Neural progenitor cell (in vitro differentiated cells): ENCODE measurements at regions not wholly inside any gene's neighbourhood (a gene's known extent, or its start where the extent isn't known, plus 50 kb on each side); places are given as distances from the start of the nearest gene placed in this dataset.

Source experiments
- DNase-seq: peaks from one replicate; pipeline ENCODE4 v3.0.0-alpha.2; 2016; ENCODE audit warnings: low spot score
- H2AFZ ChIP-seq: fragments of 200-600 bp; sonication (generic); replicated peaks from 2 replicates; pipeline ENCODE4 v1.6.1; 2016; ENCODE audit warnings: antibody characterized with exemption
- H3F3A ChIP-seq: fragments of 200-600 bp; sonication (generic); 2 replicates; pipeline ENCODE4 v1.6.1; 2016; ENCODE audit warnings: antibody characterized with exemption, low read depth
- H3K27ac ChIP-seq: fragments of 200-600 bp; sonication (generic); 2 replicates; pipeline ENCODE4 v1.5.1; 2016; ENCODE audit warnings: mild to moderate bottlenecking
- H3K27me3 ChIP-seq: fragments of 200-600 bp; sonication (generic); 2 replicates; pipeline ENCODE4 v1.6.1; 2016; ENCODE audit warnings: mild to moderate bottlenecking, moderate library complexity
- H3K36me3 ChIP-seq: fragments of 200-600 bp; sonication (generic); 2 replicates; pipeline ENCODE4 v1.5.1; 2016
- H3K4me1 ChIP-seq: fragments of 200-600 bp; sonication (generic); 2 replicates; pipeline ENCODE4 v1.6.1; 2016; ENCODE audit warnings: mixed run types
- H3K4me2 ChIP-seq: fragments of 200-600 bp; sonication (generic); 2 replicates; pipeline ENCODE4 v1.6.1; 2016
- H3K4me3 ChIP-seq: fragments of 200-600 bp; sonication (generic); 2 replicates; pipeline ENCODE4 v1.5.1; 2016
- H3K79me2 ChIP-seq: fragments of 200-600 bp; sonication (generic); 2 replicates; pipeline ENCODE4 v1.6.1; 2016; ENCODE audit warnings: low read depth
- H3K9ac ChIP-seq: fragments of 200-600 bp; sonication (generic); 2 replicates; pipeline ENCODE4 v1.6.1; 2016
- H3K9me3 ChIP-seq: fragments of 200-600 bp; sonication (generic); 2 replicates; pipeline ENCODE4 v1.5.1; 2016; ENCODE audit warnings: low read depth
- H4K20me1 ChIP-seq: fragments of 200-600 bp; sonication (generic); 2 replicates; pipeline ENCODE4 v1.6.1; 2016; ENCODE audit warnings: low read depth
- H3K27ac Mint-ChIP-seq: 3 replicates; pipeline ENCODE4 v1.8.0; 2021; ENCODE audit warnings: mixed read lengths
- H3K27me3 Mint-ChIP-seq: 2 replicates; pipeline ENCODE4 v1.8.0; 2022; ENCODE audit warnings: low read depth, mild to moderate bottlenecking, inconsistent platforms, moderate library complexity, mixed read lengths; ENCODE audit not compliant: insufficient read depth
- H3K36me3 Mint-ChIP-seq: 3 replicates; pipeline ENCODE4 v1.8.0; 2021; ENCODE audit warnings: mixed read lengths
- H3K4me1 Mint-ChIP-seq: 3 replicates; pipeline ENCODE4 v1.8.0; 2021; ENCODE audit warnings: mixed read lengths
- H3K4me3 Mint-ChIP-seq: 3 replicates; pipeline ENCODE4 v1.8.0; 2021; ENCODE audit warnings: mild to moderate bottlenecking, moderate library complexity, mixed read lengths
- H3K9me3 Mint-ChIP-seq: 3 replicates; pipeline ENCODE4 v1.8.0; 2020; ENCODE audit warnings: mixed read lengths
- EZH2 ChIP-seq: fragments of 200-600 bp; sonication (generic); IDR thresholded peaks from 2 replicates; pipeline ENCODE4 v1.6.1; 2017; ENCODE audit warnings: antibody characterized with exemption, mild to moderate bottlenecking, moderate library complexity
- EZH2phosphoT487 ChIP-seq: fragments of 200-600 bp; sonication (generic); IDR thresholded peaks from 2 replicates; pipeline ENCODE4 v1.6.1; 2017; ENCODE audit warnings: antibody characterized with exemption
- TF ChIP-seq, protein P1 (sequence below): fragments of 200-600 bp; sonication (generic); IDR thresholded peaks from 2 replicates; pipeline ENCODE4 v1.5.1; 2017; ENCODE audit warnings: antibody characterized with exemption, mild to moderate bottlenecking

DNA sequence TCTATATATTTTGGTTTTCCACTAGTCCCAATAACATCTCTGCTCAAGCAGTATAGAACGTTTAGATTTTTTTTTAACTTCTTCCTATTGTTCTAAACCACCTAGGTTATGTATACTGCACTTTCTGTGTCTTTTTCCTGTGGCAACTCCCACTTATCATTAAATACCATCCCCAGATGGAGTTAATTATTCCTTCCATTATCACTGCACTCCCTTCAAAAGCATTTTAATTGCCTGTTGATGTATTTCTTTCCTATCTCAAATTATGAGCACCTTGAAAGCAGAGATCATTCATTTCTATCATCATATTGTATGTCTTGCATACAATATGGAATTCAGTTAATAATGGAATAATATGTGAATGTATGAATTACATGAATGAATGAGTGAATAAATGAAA is 148.0 kb downstream of the HGF start:
- DNase-seq = no peak

DNA sequence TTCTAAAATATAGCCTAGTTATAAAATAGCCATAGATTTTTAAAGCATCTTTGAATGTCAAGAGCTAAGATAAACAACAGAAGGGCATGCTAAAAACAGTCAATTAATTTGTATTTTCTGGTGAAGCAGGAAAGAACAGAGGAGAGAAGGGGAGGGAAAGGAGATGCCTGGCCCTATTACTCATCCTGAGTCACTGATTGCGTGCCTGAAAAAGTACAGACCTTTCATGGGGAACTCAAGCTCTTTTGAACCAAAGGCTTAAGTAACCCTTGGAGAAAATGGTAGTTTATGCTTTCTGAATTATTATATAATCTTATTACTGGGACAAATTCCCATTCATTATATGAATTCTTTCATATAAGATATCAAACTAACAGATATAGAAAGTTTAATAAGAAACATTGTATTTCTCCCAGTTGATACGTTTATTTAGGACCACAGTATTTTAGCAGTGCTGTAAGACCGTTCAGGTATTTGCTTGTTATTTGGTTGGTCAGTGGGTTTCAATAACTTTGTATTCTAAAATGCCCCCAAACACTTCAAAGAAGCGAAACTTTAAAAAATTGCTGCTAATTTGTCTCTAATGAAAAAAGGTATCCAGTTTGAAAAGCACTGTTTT is 151.3 kb downstream of the HGF start:
- DNase-seq = no peak
- no peaks in the 10 kb centered on the region for H3K4me1 ChIP-seq
- no peaks in the 10 kb centered on the region for H4K20me1 ChIP-seq
- no peaks in the 10 kb centered on the region for H3F3A ChIP-seq
- H3K79me2 ChIP-seq = no peaks in the 10 kb centered on the region
- H3K27me3 ChIP-seq = no peaks in the 10 kb centered on the region
- no peak overlapping the region for H3K4me2 ChIP-seq
- Mint-ChIP-seq H3K27ac (no peak overlapping the region), H3K9me3 (no peaks in the 10 kb centered on the region), H3K4me3 (no peak overlapping the region), H3K36me3 (no peaks in the 10 kb centered on the region), H3K27me3 (no peaks in the 10 kb centered on the region), H3K4me1 (no peaks in the 10 kb centered on the region)
- H3K4me3 ChIP-seq = no peak overlapping the region
- no peaks in the 10 kb centered on the region for H3K36me3 ChIP-seq
- TF ChIP-seq, protein P1, sequence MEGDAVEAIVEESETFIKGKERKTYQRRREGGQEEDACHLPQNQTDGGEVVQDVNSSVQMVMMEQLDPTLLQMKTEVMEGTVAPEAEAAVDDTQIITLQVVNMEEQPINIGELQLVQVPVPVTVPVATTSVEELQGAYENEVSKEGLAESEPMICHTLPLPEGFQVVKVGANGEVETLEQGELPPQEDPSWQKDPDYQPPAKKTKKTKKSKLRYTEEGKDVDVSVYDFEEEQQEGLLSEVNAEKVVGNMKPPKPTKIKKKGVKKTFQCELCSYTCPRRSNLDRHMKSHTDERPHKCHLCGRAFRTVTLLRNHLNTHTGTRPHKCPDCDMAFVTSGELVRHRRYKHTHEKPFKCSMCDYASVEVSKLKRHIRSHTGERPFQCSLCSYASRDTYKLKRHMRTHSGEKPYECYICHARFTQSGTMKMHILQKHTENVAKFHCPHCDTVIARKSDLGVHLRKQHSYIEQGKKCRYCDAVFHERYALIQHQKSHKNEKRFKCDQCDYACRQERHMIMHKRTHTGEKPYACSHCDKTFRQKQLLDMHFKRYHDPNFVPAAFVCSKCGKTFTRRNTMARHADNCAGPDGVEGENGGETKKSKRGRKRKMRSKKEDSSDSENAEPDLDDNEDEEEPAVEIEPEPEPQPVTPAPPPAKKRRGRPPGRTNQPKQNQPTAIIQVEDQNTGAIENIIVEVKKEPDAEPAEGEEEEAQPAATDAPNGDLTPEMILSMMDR = no peak
- TF ChIP-seq EZH2phosphoT487 (no peak), EZH2 (no peak)
- H3K9me3 ChIP-seq = no peaks in the 10 kb centered on the region
- no peak overlapping the region for H2AFZ ChIP-seq
- H3K27ac ChIP-seq = no peak overlapping the region
- H3K9ac ChIP-seq = no peak overlapping the region

More for the DNA sequence above, 148.0 kb downstream of the HGF start:
- Mint-ChIP-seq H3K27ac (no peak overlapping the region), H3K9me3 (no peaks in the 10 kb centered on the region), H3K36me3 (no peaks in the 10 kb centered on the region), H3K27me3 (no peaks in the 10 kb centered on the region), H3K4me1 (no peaks in the 10 kb centered on the region), H3K4me3 (no peak overlapping the region)
- Histone ChIP-seq H3K27me3 (no peaks in the 10 kb centered on the region), H2AFZ (no peak overlapping the region), H3K9ac (no peak overlapping the region), H3K4me2 (no peak overlapping the region), H3K79me2 (no peaks in the 10 kb centered on the region), H3F3A (no peaks in the 10 kb centered on the region), H3K36me3 (no peaks in the 10 kb centered on the region), H4K20me1 (no peaks in the 10 kb centered on the region), H3K27ac (no peak overlapping the region), H3K4me1 (no peaks in the 10 kb centered on the region), H3K4me3 (no peak overlapping the region), H3K9me3 (no peaks in the 10 kb centered on the region)
- TF ChIP-seq EZH2 (no peak), EZH2phosphoT487 (no peak)
- TF ChIP-seq, protein P1 = no peak

DNA sequence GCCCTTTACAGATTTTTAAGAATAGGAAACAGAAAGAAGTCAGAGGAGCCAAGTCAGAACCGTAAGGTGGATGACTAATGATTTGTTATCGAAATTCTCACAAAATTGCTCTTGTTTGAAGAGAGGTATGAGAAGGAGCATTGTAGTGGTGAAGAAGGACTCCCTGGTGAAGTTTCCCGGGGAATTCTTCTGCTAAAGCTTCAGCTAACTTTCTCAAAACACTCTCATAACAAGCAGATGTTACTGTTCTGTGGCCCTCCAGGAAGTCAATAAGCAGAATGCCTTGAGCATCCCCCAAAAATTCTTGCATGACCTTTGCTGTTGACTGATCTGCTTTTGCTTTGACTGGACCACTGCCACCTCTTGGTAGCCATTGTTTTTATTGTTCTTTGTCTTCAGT is 152.9 kb downstream of the HGF start:
- Histone ChIP-seq H3K9me3 (no peaks in the 10 kb centered on the region), H3K9ac (no peak overlapping the region), H4K20me1 (no peaks in the 10 kb centered on the region), H3K4me3 (no peak overlapping the region), H3K4me1 (no peaks in the 10 kb centered on the region), H3K4me2 (no peak overlapping the region), H3F3A (no peaks in the 10 kb centered on the region), H3K27ac (no peak overlapping the region), H3K36me3 (no peaks in the 10 kb centered on the region), H3K79me2 (no peaks in the 10 kb centered on the region), H3K27me3 (no peaks in the 10 kb centered on the region), H2AFZ (no peak overlapping the region)
- TF ChIP-seq EZH2 = no peak
- TF ChIP-seq, protein P1 = no peak
- no peak for TF ChIP-seq EZH2phosphoT487
- H3K36me3 Mint-ChIP-seq = no peaks in the 10 kb centered on the region
- no peaks in the 10 kb centered on the region for H3K27me3 Mint-ChIP-seq
- DNase-seq = no peak
- H3K27ac Mint-ChIP-seq = no peak overlapping the region
- no peaks in the 10 kb centered on the region for H3K9me3 Mint-ChIP-seq
- H3K4me3 Mint-ChIP-seq = no peak overlapping the region
- H3K4me1 Mint-ChIP-seq = no peaks in the 10 kb centered on the region
